Heart right ventricle (tissue), 16 donors: ENCODE measurements at regions not wholly inside any gene's neighbourhood (a gene's known extent, or its start where the extent isn't known, plus 50 kb on each side); places are given as distances from the start of the nearest gene placed in this dataset.

Experiments
- ATAC-seq, 8 donors: fragments of 200-7000 bp; cut with Tn5 transposase; one replicate each; pipeline ENCODE4 v1.9.1; 2020; ENCODE audit warnings: mild to moderate bottlenecking in 8 of 8, moderate library complexity in 8 of 8, moderate number of reproducible peaks in 1 of 8
- DNase-seq, 2 donors: peaks; one replicate each; pipeline ENCODE4 v3.0.0-alpha.2; 2020
- H3K27ac ChIP-seq, 10 donors: fragments of 200-600 bp; sonication (generic) in 2 of 10; one replicate each; pipeline versions ENCODE4 v1.5.0 to v1.8.0; 2020 to 2022; ENCODE audit warnings: mild to moderate bottlenecking in 3 of 10
- H3K27me3 ChIP-seq, 7 donors: fragments of 200-600 bp; one replicate each; pipeline ENCODE4 v1.8.0; 2021 to 2022; ENCODE audit warnings: mild to moderate bottlenecking in 2 of 7
- H3K36me3 ChIP-seq, 9 donors: fragments of 200-600 bp; sonication (generic) in 1 of 9; one replicate each; pipeline versions ENCODE4 v1.5.0 to v1.8.0; 2020 to 2022; ENCODE audit warnings: mild to moderate bottlenecking in 2 of 9
- H3K4me1 ChIP-seq, 9 donors: fragments of 200-600 bp; sonication (generic) in 1 of 9; one replicate each; pipeline versions ENCODE4 v1.5.0 to v1.8.0; 2020 to 2022; ENCODE audit warnings: mild to moderate bottlenecking in 4 of 9
- H3K4me3 ChIP-seq, 10 donors: fragments of 200-600 bp; sonication (generic) in 2 of 10; one replicate each; pipeline versions ENCODE4 v1.5.0 to v1.8.0; 2020 to 2022; ENCODE audit warnings: mild to moderate bottlenecking in 7 of 10, moderate library complexity in 2 of 10
- H3K9me3 ChIP-seq, 11 donors: fragments of 200-600 bp in 10 of 11; sonication (generic) in 2 of 11; one replicate each; pipeline versions ENCODE4 v1.5.0 to v1.8.0; 2013 to 2022; ENCODE audit warnings: mild to moderate bottlenecking in 2 of 11, control low read depth in 1 of 11, moderate library complexity in 1 of 11
- WGBS, 2 donors: extraction: QIAGEN DNeasy Blood & Tissue Kit; methylation state at CpG; one replicate each; pipeline ENCODE4 v1.1.7; 2013; ENCODE audit warnings: inconsistent platforms in 1 of 2; 5-methylcytosine and 5-hydroxymethylcytosine counted together
- intact Hi-C, 10 donors: fragments of 100-400 bp; cut with DNase I; formaldehyde crosslinking; loops; one replicate each; pipeline versions ENCODE4 v1.11.1 to v1.14.2; 2022
- TF ChIP-seq, protein P1 (sequence below), 9 donors: fragments of 200-600 bp; sonication (generic) in 2 of 9; IDR thresholded peaks; one replicate each; pipeline versions ENCODE4 v1.5.0 to v1.8.0; 2021 to 2022; ENCODE audit warnings: antibody characterized with exemption in 9 of 9, mild to moderate bottlenecking in 5 of 9, moderate library complexity in 1 of 9
- donor health status: Arrhythmogenic right ventricular cardiomyopathy.
- donor health status: ischemic (EF 13 %, LVEDD 7.1; RV severe dilation, severe dysfunction).
- donor health status: healthy with polysubstance abuse.
- donor health status: DM: no; HTN: yes; CAD: no.
- donor health status: DM: no; HTN: no; CAD: no.
- donor health status: ischemic (EF 25% LVEDD 6.9; RV normal size, moderate dysfunction).
- donor health status: ischemic (EF 25% LVEDD 5.7; RV mildly dilated, moderate dysfunction).
- donor health status: healthy.
- donor health status: DM: yes; HTN: yes; CAD: no.
- donor health status: Ischemic cardiomyopathy.
- donor health status: ischemic (EF 35%, LVEDD 5.7; RV mildly dilated, moderate dysfunction).
- donor health status: nonischemic (EF 11% LVEDD 7.7; RV severe dilation, severe dysfunction).
- donor health status: DM: yes; HTN: yes; CAD: no.
- donor health status: PGD.
- donor health status: ischemic (EF 29% LVEDD 5.4; RV normal size, mild dysfunction).
- donor health status: nonischemic (EF 23%, LVEDD 6.1; RV moderate dilation, normal function).

DNA sequence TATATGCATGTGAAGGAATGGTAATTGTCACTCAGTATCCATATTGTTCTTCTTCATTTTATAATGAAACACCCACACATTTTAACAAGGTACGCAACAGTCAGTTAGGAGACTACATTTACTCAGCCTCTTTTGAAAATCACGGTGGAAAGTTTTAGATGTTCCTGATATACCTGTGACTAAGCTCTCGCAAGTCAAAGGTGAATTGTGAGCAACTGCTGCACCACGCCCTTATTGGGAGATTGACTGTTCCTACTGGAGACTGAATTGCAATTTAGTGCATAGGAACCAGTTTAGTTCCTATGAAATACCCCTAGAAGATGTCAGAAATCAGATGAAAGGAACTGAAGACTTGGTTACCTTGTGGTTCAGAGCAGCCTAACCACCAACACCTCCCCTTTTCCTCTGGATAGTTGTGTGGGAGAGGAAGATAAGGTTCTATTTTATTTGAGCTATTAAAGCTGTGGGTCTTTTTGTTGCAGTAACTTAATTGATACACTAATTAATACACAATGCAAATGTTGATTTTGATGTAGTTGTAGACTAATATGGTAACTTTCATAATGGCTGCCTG, 1280.5 kb upstream of the CDH2 start:
- intact Hi-C loops: loop anchor here in 1 of 10 donors (2.0 kb wide), 1 partner anchor 25 kb away; no protein-coding TSS in a partner anchor
- no peaks in the 10 kb centered on the region for H3K9me3 ChIP-seq
- no peak for DNase-seq
- no peak overlapping the region for H3K27ac ChIP-seq
- WGBS, 2 donors: 88 to 91% methylated on average over 4 of the region's 4 CpGs
- H3K4me1 ChIP-seq: no peaks in the 10 kb centered on the region
- TF ChIP-seq, protein P1, sequence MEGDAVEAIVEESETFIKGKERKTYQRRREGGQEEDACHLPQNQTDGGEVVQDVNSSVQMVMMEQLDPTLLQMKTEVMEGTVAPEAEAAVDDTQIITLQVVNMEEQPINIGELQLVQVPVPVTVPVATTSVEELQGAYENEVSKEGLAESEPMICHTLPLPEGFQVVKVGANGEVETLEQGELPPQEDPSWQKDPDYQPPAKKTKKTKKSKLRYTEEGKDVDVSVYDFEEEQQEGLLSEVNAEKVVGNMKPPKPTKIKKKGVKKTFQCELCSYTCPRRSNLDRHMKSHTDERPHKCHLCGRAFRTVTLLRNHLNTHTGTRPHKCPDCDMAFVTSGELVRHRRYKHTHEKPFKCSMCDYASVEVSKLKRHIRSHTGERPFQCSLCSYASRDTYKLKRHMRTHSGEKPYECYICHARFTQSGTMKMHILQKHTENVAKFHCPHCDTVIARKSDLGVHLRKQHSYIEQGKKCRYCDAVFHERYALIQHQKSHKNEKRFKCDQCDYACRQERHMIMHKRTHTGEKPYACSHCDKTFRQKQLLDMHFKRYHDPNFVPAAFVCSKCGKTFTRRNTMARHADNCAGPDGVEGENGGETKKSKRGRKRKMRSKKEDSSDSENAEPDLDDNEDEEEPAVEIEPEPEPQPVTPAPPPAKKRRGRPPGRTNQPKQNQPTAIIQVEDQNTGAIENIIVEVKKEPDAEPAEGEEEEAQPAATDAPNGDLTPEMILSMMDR (IDR thresholded peaks at IDR 0.05): no peak
- no peaks in the 10 kb centered on the region for H3K27me3 ChIP-seq
- ATAC-seq: no peak
- H3K4me3 ChIP-seq: no peak overlapping the region
- H3K36me3 ChIP-seq: no peaks in the 10 kb centered on the region

DNA sequence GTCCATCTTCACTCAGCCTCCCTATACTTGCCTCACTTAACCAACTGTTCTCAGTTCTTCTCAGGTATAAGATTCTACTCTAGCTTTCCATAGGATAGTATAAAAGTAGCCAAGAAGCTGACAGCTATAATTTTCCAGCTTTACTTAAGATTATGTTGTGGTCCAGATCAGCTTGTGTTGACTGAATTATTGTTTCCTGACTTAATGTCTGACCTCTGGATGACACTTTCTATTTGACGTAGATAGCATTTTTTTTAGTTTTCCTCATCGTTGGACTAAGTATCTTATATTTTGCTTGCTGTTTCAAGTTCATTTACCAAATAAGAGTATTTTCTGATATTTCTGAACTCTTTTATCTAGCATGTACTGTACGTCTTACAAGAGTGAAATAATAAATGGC, 1272.5 kb upstream of the CDH2 start:
- Histone ChIP-seq H3K4me1 (no peaks in the 10 kb centered on the region), H3K27me3 (no peaks in the 10 kb centered on the region), H3K9me3 (no peaks in the 10 kb centered on the region), H3K27ac (no peak overlapping the region), H3K4me3 (no peak overlapping the region), H3K36me3 (no peaks in the 10 kb centered on the region)
- 46 to 51% methylated on average over 3 of the region's 3 CpGs for WGBS, 2 donors
- intact Hi-C loops: no loop called here
- DNase-seq (no peak), ATAC-seq (no peak)
- TF ChIP-seq, protein P1 (IDR thresholded peaks at IDR 0.05): no peak

DNA sequence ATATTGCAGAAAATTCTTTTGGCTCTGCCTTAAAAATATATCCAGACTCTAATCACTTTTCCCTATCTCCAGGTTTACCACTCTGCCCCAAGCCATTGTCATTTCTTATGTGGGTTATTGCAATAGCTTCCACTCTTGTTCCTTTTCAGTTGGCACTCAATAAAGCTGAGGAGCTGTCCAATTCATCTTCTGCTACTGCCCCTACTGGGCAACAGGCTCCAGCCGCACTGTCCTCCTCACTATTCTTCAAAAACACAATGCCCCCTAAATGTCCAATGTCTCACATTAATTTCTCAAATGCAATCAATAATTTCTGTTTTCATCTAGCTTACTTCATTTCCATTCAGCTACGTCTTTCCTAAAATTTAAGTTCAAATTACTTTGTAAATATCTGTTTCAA, 1262.5 kb upstream of the CDH2 start:
- H3K9me3 ChIP-seq: peaks cover 0 to 4% (median 0%) of the 10 kb centered on the region in 11 donors
- DNase-seq (no peak), ATAC-seq (no peak)
- intact Hi-C loops: no loop called here
- 81 to 84% methylated on average over 2 of the region's 2 CpGs for WGBS, 2 donors
- H3K4me1 ChIP-seq: no peaks in the 10 kb centered on the region
- TF ChIP-seq, protein P1 (IDR thresholded peaks at IDR 0.05): no peak
- H3K36me3 ChIP-seq: no peaks in the 10 kb centered on the region
- H3K27me3 ChIP-seq: no peaks in the 10 kb centered on the region
- no peak overlapping the region for H3K27ac ChIP-seq
- no peak overlapping the region for H3K4me3 ChIP-seq

DNA sequence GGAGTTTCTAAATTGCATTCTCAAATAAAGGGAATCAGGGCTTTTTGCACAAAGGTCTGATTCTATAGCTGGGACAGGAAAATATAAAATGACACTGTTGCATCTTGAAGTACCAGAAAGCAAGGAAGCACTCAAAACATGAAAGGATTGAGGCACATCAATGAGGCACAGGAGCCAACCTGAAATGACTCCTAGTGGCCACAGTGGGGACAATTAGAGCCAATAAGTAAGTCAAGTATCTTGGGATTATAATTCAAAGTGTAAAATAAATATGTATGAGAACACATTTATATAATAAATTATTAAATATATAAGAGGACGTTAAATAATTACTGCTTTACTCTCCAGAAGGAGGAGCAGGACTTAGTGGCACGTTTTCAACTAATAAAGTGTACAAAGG, 1259.5 kb upstream of the CDH2 start:
- Histone ChIP-seq H3K27ac (no peak overlapping the region), H3K4me3 (no peak overlapping the region), H3K36me3 (no peaks in the 10 kb centered on the region), H3K9me3 (peaks cover 0 to 14% (median 0%) of the 10 kb centered on the region in 11 donors), H3K4me1 (no peaks in the 10 kb centered on the region), H3K27me3 (no peaks in the 10 kb centered on the region)
- DNase-seq (no peak), ATAC-seq (no peak)
- intact Hi-C loops: no loop called here
- WGBS, 2 donors: 51 to 68% methylated on average over 2 of the region's 2 CpGs
- TF ChIP-seq, protein P1 (IDR thresholded peaks at IDR 0.05): no peak
